GM23338 (cell line): ENCODE measurements at regions not wholly inside any gene's neighbourhood (a gene's known extent, or its start where the extent isn't known, plus 50 kb on each side); places are given as distances from the start of the nearest gene placed in this dataset.

ENCODE experiments used
- CTCF ChIP-seq, 2 experiments: fragments of 200-600 bp in 1 of 2; sonication (generic) in 1 of 2; conservative IDR thresholded peaks; 2 replicates each; pipeline versions ENCODE4 v1.5.1 to v1.6.1; 2016 to 2017; ENCODE audit warnings: antibody characterized with exemption in 2 of 2, low read depth in 2 of 2, mild to moderate bottlenecking in 2 of 2, moderate library complexity in 1 of 2
- EZH2 ChIP-seq: fragments of 200-600 bp; sonication (generic); IDR thresholded peaks from one replicate; pipeline ENCODE4 v1.8.0; 2017; ENCODE audit warnings: antibody characterized with exemption, mild to moderate bottlenecking, low read depth; ENCODE audit not compliant: unreplicated experiment
- EZH2phosphoT487 ChIP-seq: fragments of 200-600 bp; sonication (generic); IDR thresholded peaks from one replicate; pipeline ENCODE4 v1.8.1; 2018; ENCODE audit warnings: antibody characterized with exemption; ENCODE audit not compliant: unreplicated experiment
- JUNB ChIP-seq: IDR thresholded peaks from one replicate; pipeline ENCODE4 v1.6.1; 2016; ENCODE audit warnings: antibody characterized with exemption; ENCODE audit not compliant: unreplicated experiment
- NANOG ChIP-seq: IDR thresholded peaks from 2 replicates; pipeline ENCODE4 v1.6.1; 2016; ENCODE audit warnings: antibody characterized with exemption, borderline replicate concordance
- POLR2AphosphoS5 ChIP-seq: IDR thresholded peaks from 2 replicates; pipeline ENCODE4 v1.6.1; 2016; ENCODE audit warnings: antibody characterized with exemption, low read depth
- REST ChIP-seq: IDR thresholded peaks from one replicate; pipeline ENCODE4 v1.6.1; 2018; ENCODE audit warnings: antibody characterized with exemption; ENCODE audit not compliant: unreplicated experiment
- STAT1 ChIP-seq: IDR thresholded peaks from one replicate; pipeline ENCODE4 v1.6.1; 2016; ENCODE audit warnings: antibody characterized with exemption; ENCODE audit not compliant: unreplicated experiment

- TF ChIP-seq CTCF (conservative IDR thresholded peaks at IDR 0.05; ENCODE audit: low read depth in 2 of 2), result no peak
- TF ChIP-seq POLR2AphosphoS5, result no peak
- TF ChIP-seq EZH2phosphoT487, result no peak
- TF ChIP-seq STAT1, result no peak
- no peak for TF ChIP-seq EZH2
- TF ChIP-seq REST, result no peak
- TF ChIP-seq NANOG, result no peak
- TF ChIP-seq JUNB, result no peak
Measured at GRCh38 chr10:53679666-53680065, 907.1 kb upstream of the MBL2 start.
